ENCODE measurements at regions not wholly inside any gene's neighbourhood (a gene's known extent, or its start where the extent isn't known, plus 50 kb on each side); places are given as distances from the start of the nearest gene placed in this dataset.

- TF ChIP-seq CTCF (IDR thresholded peaks at IDR 0.05; ENCODE audit: low read depth, low read length) (no peak), POLR2A (IDR thresholded peaks at IDR 0.05; ENCODE audit: extremely low read depth, insufficient read length) (no peak), MAX (IDR thresholded peaks at IDR 0.05; ENCODE audit: low read depth, low read length) (no peak)
Observed at GRCh38 chr7:133135451-133135850, 53.6 kb upstream of the CHCHD3 start.

Measured in NB4 (cell line).